ENCODE measurements at regions not wholly inside any gene's neighbourhood (a gene's known extent, or its start where the extent isn't known, plus 50 kb on each side); places are given as distances from the start of the nearest gene placed in this dataset.

- no peak for TF ChIP-seq CTCF (IDR thresholded peaks at IDR 0.05; ENCODE audit: control extremely low read depth in 1 of 3, insufficient read depth in 1 of 3, low read depth in 1 of 3, low read length in 3 of 3)
- no peak for TF ChIP-seq EZH2 (IDR thresholded peaks at IDR 0.05; ENCODE audit: low read depth, low read length, severe bottlenecking)
- TF ChIP-seq MAX (IDR thresholded peaks at IDR 0.05): no peak
- TF ChIP-seq ZNF274 (IDR thresholded peaks at IDR 0.05; ENCODE audit: borderline replicate concordance, extremely low read depth, low read length): no peak
Measured at GRCh38 chr3:118540826-118541225, 493.8 kb downstream of the IGSF11 start.
